Choroid plexus epithelial cell (primary cell): ENCODE measurements at regions not wholly inside any gene's neighbourhood (a gene's known extent, or its start where the extent isn't known, plus 50 kb on each side); places are given as distances from the start of the nearest gene placed in this dataset.
"Not testable (repeated sequence)": the region's sequence is repeated elsewhere in the genome, so short reads cannot be mapped to it uniquely, and the experiment has no call there.

Source experiments
- DNase-seq: peaks from one replicate; pipeline ENCODE4 v3.0.0-alpha.2; 2010; ENCODE audit warnings: low read depth
- H3K4me3 ChIP-seq: 2 replicates; pipeline ENCODE4 v1.5.1; 2011; ENCODE audit warnings: low read depth, mild to moderate bottlenecking, control low read depth, low read length, moderate library complexity
- CTCF ChIP-seq: conservative IDR thresholded peaks from 2 replicates; pipeline ENCODE4 v1.5.1; 2011; ENCODE audit warnings: low read depth, mild to moderate bottlenecking, control low read depth, inconsistent platforms, low read length, moderate library complexity

- not testable (repeated sequence) for DNase-seq, H3K4me3 ChIP-seq
Measured at GRCh38 chr16:29176154-29176470, 191.3 kb downstream of the LAT start.

- not testable (repeated sequence) for DNase-seq, H3K4me3 ChIP-seq
Measured at GRCh38 chr16:29175411-29176153, 190.7 kb downstream of the LAT start.

- DNase-seq, H3K4me3 ChIP-seq: not testable (repeated sequence)
Measured at GRCh38 chr16:29173371-29174305, 188.8 kb downstream of the LAT start.

- H3K4me3 ChIP-seq, DNase-seq: not testable (repeated sequence)
Measured at GRCh38 chr16:29172098-29172724, 187.4 kb downstream of the LAT start.

GRCh38 chr16:29171296-29171695, 186.4 kb downstream of the LAT start:
- DNase-seq, H3K4me3 ChIP-seq: not testable (repeated sequence)

GRCh38 chr16:29170393-29171119, 185.7 kb downstream of the LAT start:
- not testable (repeated sequence) for DNase-seq, H3K4me3 ChIP-seq

GRCh38 chr16:29169295-29169994, 184.6 kb downstream of the LAT start:
- not testable (repeated sequence) for DNase-seq, H3K4me3 ChIP-seq

- not testable (repeated sequence) for DNase-seq, H3K4me3 ChIP-seq
Measured at GRCh38 chr16:29168515-29169259, 183.8 kb downstream of the LAT start.

- DNase-seq, H3K4me3 ChIP-seq: not testable (repeated sequence)
Measured at GRCh38 chr16:29164442-29165089, 179.7 kb downstream of the LAT start.

- not testable (repeated sequence) for DNase-seq, H3K4me3 ChIP-seq
Measured at GRCh38 chr16:29160171-29160570, 175.3 kb downstream of the LAT start.

GRCh38 chr16:29159603-29160002, 174.8 kb downstream of the LAT start:
- not testable (repeated sequence) for H3K4me3 ChIP-seq
- DNase-seq = peak; percentile 67

GRCh38 chr16:29158785-29159184, 173.9 kb downstream of the LAT start:
- TF ChIP-seq CTCF = no peak
- no peak for DNase-seq
- no peak overlapping the region for H3K4me3 ChIP-seq

GRCh38 chr16:29158031-29158784, 173.4 kb downstream of the LAT start:
- H3K4me3 ChIP-seq, DNase-seq: not testable (repeated sequence)

GRCh38 chr16:29157051-29157923, 172.4 kb downstream of the LAT start:
- not testable (repeated sequence) for H3K4me3 ChIP-seq
- peak; percentile 98 for DNase-seq
